ENCODE measurements at regions not wholly inside any gene's neighbourhood (a gene's known extent, or its start where the extent isn't known, plus 50 kb on each side); places are given as distances from the start of the nearest gene placed in this dataset.
A peak's percentile ranks its signal among the peaks of the same experiment; 100 is the strongest.
"Not testable (repeated sequence)": the region's sequence is repeated elsewhere in the genome, so short reads cannot be mapped to it uniquely, and the experiment has no call there.

DNA sequence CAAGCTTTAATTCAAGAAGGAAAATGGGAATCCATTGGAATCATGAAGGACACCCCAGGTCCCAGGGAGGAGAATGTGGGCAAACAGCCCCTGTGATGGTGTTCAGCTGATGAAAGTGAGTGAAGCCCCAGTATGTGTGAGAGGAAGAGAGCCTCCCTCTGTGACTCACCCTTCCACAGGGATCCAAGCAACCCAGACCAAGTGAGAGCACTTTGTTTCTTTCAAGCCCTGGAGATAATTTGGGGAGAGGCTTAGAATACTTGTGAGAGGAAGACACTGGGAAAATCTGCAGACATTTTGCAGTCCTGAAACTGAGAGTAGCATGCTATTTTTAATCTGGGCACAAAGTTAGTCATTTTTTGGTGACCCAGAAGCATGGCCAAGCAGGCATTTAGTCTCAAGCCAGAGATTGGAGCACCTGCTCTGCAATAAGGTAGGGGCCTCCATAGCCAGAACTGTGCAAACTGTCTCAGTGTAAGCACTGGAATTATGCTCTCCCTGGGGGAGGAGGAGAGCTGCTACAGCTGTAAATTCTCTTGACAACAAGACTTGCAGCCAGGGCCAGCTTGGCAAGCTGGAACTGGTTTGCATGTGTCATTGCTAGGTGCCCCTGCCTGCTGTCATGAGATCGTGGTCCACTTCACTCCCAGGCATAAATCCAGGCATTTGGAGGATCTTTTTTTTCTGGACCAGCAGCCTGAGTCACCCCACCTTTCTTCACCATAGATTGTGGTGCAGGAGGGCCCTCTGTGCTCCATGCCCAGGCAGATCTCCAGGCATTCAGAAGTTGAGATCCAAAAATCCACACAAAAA, 537.8 kb upstream of the DPPA4 start:
- DNase-seq (no peak), ATAC-seq (no peak)
- intact Hi-C loops (cut with DNase I, micrococcal nuclease): no loop called here

- ATAC-seq; DNase-seq; intact Hi-C loops (cut with DNase I, micrococcal nuclease): not testable (repeated sequence)
Observed at GRCh38 chr3:109877616-109878015, 540.3 kb upstream of the DPPA4 start.

DNA sequence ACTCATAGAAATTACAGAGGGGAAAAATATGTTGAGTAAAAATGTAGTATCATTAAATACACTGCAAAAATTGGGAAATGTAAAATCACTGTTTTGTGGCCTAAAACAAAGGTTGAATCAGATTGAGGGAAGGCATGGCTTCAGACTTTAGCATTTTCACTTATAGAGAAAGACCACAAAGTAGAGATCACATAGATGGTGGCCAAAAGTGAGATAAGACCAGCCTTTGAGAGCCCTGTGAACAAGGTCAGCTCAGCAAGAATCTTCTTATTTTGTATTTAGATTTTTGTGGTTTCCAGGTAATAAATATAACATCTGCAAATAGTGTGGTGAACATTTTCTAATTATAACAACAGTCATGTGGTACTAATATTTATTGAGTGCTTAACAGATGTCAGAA, 544.8 kb upstream of the DPPA4 start:
- DNase-seq (no peak), ATAC-seq (no peak)
- intact Hi-C loops (cut with DNase I, micrococcal nuclease): no loop called here

- ATAC-seq (no peak), DNase-seq (no peak)
- intact Hi-C loops (cut with DNase I, micrococcal nuclease): no loop called here
Observed at GRCh38 chr3:109887293-109887692, 549.9 kb upstream of the DPPA4 start.

DNA sequence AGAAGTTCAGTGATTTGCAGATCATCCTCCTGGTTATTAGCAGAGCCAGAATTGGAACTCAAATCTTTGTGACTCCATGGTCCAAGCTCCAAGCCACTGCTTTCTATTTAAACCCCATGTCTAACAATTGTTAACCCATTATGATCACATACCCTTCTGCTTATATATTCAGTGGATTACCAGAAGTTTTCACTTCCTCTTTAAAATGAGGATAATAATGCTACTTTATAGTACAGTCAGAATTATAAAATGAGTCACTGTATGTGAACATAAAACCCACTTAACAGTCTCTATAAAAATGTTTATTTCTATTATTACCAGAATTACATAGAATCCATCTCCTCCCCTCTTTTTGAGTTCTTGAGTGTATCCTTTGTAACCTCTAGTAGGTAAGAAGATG, 550.7 kb upstream of the DPPA4 start:
- DNase-seq (no peak), ATAC-seq (no peak)
- intact Hi-C loops (cut with DNase I, micrococcal nuclease): no loop called here

DNA sequence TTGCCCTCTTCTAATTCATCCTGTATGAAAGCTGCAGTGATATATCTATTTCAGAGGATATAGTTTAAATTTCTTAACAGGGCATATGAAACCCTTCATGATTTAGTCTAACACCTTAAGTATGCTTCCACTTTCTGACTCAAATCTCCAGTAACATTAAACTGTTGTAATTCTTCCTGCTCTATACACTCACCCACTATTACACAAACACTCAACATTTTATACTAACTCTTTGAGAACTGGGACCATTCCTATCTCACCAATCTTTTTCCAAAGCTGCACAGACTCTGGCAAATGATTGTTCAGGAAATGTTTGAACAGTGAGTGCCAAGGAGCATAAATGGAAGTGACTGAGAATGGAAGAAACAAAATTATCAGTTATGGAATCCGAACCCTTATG, 560.4 kb upstream of the DPPA4 start:
- ATAC-seq (peak; percentile 21), DNase-seq (no peak)
- intact Hi-C loops (cut with DNase I, micrococcal nuclease): no loop called here

GRCh38 chr3:109899925-109900324, 562.6 kb upstream of the DPPA4 start:
- DNase-seq (no peak), ATAC-seq (no peak)
- intact Hi-C loops (cut with DNase I, micrococcal nuclease): no loop called here

- intact Hi-C loops (cut with DNase I, micrococcal nuclease): no loop called here
- ATAC-seq (peak; percentile 92), DNase-seq (no peak)
Observed at GRCh38 chr3:109900783-109901182, 563.4 kb upstream of the DPPA4 start.

DNA sequence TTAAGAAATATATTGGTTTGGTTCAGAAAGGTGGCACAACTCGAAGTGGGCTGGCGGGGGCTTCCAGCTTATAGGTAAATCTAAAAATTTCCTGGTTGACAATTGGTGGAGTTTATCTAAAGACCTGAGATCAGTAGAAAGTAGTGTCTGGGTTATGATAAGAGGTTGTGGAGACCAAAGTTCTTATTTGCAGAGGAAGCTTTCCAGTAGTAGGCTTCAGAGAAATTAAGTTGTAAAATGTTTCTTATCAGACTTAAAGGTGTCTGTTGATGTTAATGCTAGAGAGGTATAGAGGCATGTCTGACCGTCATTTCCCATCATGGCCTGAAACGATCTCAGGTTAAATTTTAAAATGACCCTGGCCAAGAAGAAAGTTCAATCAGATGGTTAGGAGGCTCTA, 565.2 kb upstream of the DPPA4 start:
- ATAC-seq (peak; percentile 63), DNase-seq (no peak)
- intact Hi-C loops (cut with DNase I, micrococcal nuclease): no loop called here

DNA sequence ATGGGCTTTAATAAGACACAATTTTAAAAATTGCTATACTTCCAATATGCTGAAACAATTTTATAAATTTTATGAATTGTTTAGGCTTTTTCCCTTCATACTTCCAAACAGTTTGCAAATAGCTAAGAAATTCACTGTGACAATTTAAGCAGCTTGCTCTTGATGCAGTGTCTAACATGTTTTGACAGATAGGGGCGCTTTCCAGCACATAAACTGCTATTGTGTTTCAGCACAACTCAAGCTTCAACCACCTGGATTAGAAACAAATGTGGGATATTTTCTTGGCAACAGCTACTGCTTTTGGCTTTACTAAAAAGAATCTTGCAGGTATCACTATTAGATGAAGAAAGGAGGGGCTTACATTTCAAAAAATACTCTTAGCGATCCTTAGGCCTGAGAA, 565.8 kb upstream of the DPPA4 start:
- DNase-seq (no peak), ATAC-seq (no peak)
- intact Hi-C loops (cut with DNase I, micrococcal nuclease): no loop called here

DNA sequence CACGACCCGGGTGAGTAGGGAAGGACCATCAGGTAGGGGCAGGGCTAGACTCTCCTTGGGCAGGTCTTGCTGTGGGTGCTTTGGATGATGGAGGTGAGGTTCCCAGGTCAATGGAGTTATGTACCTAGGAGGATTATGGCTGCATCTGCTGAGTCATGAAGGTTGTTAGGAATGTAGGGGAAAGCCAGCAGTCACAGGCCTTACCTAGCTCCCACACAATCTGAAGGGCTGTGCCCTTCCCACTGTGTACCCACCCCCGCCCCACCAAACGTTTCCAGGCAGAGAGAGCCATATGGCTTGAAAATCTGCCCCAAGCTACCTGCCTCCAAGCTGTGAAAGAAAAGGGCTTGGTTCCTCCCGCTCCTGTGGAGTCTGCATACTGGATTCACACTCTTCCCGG, 573.4 kb upstream of the DPPA4 start:
- intact Hi-C loops (cut with DNase I, micrococcal nuclease): no loop called here
- ATAC-seq (no peak), DNase-seq (no peak)

DNA sequence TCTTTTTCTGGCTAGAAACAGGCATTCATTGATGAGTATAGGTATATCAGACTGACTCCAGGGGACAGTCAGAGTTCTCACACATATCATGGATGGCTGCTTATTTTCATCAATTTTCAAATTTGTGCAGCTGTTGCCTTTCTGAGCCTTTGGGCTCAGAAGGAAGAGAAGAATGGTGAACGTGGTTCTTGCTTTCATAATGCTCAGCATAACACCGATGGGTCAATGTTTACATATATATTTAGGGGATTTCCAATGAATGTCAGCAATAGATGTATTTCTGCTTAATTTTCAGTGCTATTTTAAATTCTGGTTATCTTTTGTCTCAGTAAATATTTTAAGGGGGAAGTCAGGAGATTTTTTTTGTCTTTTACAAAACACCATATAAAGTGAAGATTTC, 581.4 kb upstream of the DPPA4 start:
- no peak for ATAC-seq
- intact Hi-C loops (cut with DNase I, micrococcal nuclease): no loop called here
- no peak for DNase-seq

GRCh38 chr3:109920749-109921148, 583.4 kb upstream of the DPPA4 start:
- no peak for ATAC-seq
- intact Hi-C loops (cut with DNase I, micrococcal nuclease): no loop called here
- DNase-seq: no peak

GRCh38 chr3:109921509-109921908, 584.2 kb upstream of the DPPA4 start:
- DNase-seq (no peak), ATAC-seq (no peak)
- intact Hi-C loops (cut with DNase I, micrococcal nuclease): no loop called here

GRCh38 chr3:109922856-109923255, 585.5 kb upstream of the DPPA4 start:
- intact Hi-C loops (cut with DNase I, micrococcal nuclease): no loop called here
- ATAC-seq: no peak

DNA sequence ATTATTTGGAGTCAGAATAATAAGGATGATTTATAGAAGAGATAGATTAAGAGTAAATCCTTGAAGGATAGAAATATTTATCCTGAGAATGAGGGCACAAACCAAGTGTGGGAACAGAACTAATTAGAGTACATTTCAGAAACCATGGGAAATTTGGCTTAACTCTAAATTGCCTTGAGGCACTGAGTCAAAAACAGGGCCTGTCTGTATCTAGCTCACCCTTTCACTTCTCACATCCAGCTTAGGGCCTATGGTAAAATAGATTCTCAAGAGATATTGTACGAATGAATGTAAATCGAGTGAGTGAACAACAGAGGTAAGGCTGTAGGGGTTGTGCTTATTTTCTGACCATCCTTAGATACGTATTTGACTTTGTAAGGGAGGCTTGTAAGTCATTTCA, 586.1 kb upstream of the DPPA4 start:
- intact Hi-C loops (cut with DNase I, micrococcal nuclease): no loop called here
- ATAC-seq (no peak), DNase-seq (no peak)

More at GRCh38 chr3:109922856-109923255, 585.5 kb upstream of the DPPA4 start:
- no peak for DNase-seq

DNA sequence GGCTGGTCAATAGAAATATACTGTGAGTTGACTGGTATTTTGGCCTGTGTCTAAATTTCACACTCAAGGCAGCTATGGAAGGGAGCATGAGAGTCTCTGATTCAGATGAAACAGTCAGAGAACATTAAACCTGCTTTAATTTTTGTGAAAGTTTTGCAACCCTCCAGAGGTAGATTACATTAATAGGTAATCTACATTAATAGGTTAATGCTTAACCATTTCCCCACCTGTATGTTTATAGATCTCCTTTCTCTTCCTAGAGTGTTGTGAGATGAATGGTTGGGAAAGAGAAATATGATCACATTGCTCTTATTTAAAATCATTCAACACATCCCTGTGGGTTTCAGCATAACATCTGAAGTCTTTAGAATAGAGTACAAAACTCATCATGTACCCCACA, 586.9 kb upstream of the DPPA4 start:
- ATAC-seq: no peak
- no peak for DNase-seq
- intact Hi-C loops (cut with DNase I, micrococcal nuclease): no loop called here

DNA sequence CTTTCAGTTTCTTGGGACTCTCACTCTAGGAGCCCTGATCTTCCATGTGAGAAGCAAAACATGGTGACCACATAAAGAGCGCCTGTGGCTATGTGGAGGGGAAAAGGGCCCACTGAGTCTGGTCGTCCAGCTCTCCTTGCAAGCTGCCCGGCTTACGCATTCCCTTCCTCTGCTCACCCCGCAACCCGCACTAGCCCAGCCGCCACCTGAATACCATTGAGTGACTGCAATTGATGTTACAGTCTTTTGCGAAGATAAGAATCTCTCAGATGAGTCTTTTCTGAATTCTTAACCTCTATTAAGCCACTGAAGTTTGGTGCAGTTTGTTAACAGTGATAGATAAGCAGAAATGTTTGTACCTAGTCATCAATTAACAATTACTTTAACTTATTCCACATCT, 589.0 kb upstream of the DPPA4 start:
- ATAC-seq (no peak), DNase-seq (no peak)
- intact Hi-C loops (cut with DNase I, micrococcal nuclease): no loop called here

DNA sequence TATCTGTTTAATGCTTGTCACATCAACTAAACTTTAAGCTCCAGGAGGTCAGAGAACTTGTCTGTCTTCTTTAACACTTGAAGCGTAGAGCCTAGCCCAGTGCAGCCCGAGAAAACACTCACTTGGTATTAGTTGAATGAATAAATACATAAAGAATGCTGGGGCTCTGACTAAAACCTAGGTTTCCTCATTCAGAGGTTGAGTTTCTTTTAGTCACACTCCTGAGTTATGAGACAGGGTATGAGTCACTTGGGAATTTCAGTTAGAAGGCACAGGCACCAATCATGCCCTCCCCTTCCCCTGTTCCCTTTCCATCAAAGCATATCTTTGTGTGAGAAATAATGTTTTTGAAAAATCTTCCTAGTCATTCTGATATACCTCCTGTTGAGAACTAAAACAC, 589.8 kb upstream of the DPPA4 start:
- ATAC-seq: no peak
- DNase-seq: no peak
- intact Hi-C loops (cut with DNase I, micrococcal nuclease): no loop called here

- no peak for ATAC-seq
- DNase-seq: no peak
- intact Hi-C loops (cut with DNase I, micrococcal nuclease): no loop called here
Observed at GRCh38 chr3:109927726-109928125, 590.4 kb upstream of the DPPA4 start.

GRCh38 chr3:109930582-109930981, 593.2 kb upstream of the DPPA4 start:
- ATAC-seq (no peak), DNase-seq (no peak)
- intact Hi-C loops (cut with DNase I, micrococcal nuclease): no loop called here
